WTC11 (cell line): ENCODE measurements at regions not wholly inside any gene's neighbourhood (a gene's known extent, or its start where the extent isn't known, plus 50 kb on each side); places are given as distances from the start of the nearest gene placed in this dataset.

Experiments
- ATAC-seq: fragments of 200-7000 bp; cut with Tn5 transposase; 2 replicates; pipeline ENCODE4 v1.10.0; 2021; ENCODE audit warnings: mild to moderate bottlenecking, moderate library complexity
- CTCF ChIA-PET: fragments of 300-600 bp; sonication (Branson Sonifier 250); formaldehyde crosslinking; loops from one replicate; lab custom pipeline; 2021; ENCODE audit warnings: antibody characterized with exemption; lab: Charles Lee
- POLR2A ChIA-PET: fragments of 350-600 bp; sonication (Branson Sonifier 250); formaldehyde crosslinking; loops from one replicate; lab custom pipeline; 2021; ENCODE audit warnings: antibody characterized with exemption; lab: Charles Lee
- DNase-seq: peaks from one replicate; pipeline ENCODE4 v3.0.0; 2021; ENCODE audit warnings: low spot score
- H3K27ac Mint-ChIP-seq: 2 replicates; pipeline ENCODE4 v1.8.0; 2021; ENCODE audit warnings: mixed read lengths
- H3K27me3 Mint-ChIP-seq: 2 replicates; pipeline ENCODE4 v1.8.0; 2021; ENCODE audit warnings: low read depth, mild to moderate bottlenecking, moderate library complexity, mixed read lengths
- H3K36me3 Mint-ChIP-seq: 2 replicates; pipeline ENCODE4 v1.8.0; 2021; ENCODE audit warnings: mixed read lengths
- H3K4me1 Mint-ChIP-seq: 2 replicates; pipeline ENCODE4 v1.8.0; 2022; ENCODE audit warnings: mixed read lengths
- H3K4me3 Mint-ChIP-seq: 2 replicates; pipeline ENCODE4 v1.8.0; 2021; ENCODE audit warnings: mild to moderate bottlenecking, moderate library complexity, mixed read lengths
- H3K9me3 Mint-ChIP-seq: 2 replicates; pipeline ENCODE4 v1.8.0; 2021; ENCODE audit warnings: mixed read lengths
- CBFB ChIP-seq: sonication (generic); formaldehyde crosslinking; IDR thresholded peaks from 2 replicates; pipeline ENCODE4 v1.8.1; 2022; ENCODE audit warnings: mild to moderate bottlenecking, low read depth, missing genetic modification reagents
- CDX4 ChIP-seq: fragments of 250-450 bp; sonication (Bioruptor Pico); IDR thresholded peaks from 2 replicates; pipeline ENCODE4 v1.9.0; 2021; ENCODE audit warnings: moderate library complexity, mild to moderate bottlenecking, inconsistent platforms, borderline replicate concordance
- E2F1 ChIP-seq: sonication (generic); formaldehyde crosslinking; IDR thresholded peaks from 2 replicates; pipeline ENCODE4 v1.8.0; 2022; ENCODE audit warnings: mild to moderate bottlenecking, missing genetic modification reagents
- E2F4 ChIP-seq: sonication (generic); formaldehyde crosslinking; IDR thresholded peaks from 2 replicates; pipeline ENCODE4 v1.8.1; 2022; ENCODE audit warnings: low read depth, mild to moderate bottlenecking, moderate library complexity, missing genetic modification reagents, borderline replicate concordance
- FOXP1 ChIP-seq: sonication (generic); formaldehyde crosslinking; IDR thresholded peaks from 2 replicates; pipeline ENCODE4 v1.8.0; 2022; ENCODE audit warnings: missing genetic modification reagents, mild to moderate bottlenecking, moderate library complexity, borderline replicate concordance
- GRHL2 ChIP-seq: fragments of 250-450 bp; sonication (Bioruptor Pico); IDR thresholded peaks from 2 replicates; pipeline ENCODE4 v1.8.0; 2022; ENCODE audit warnings: mild to moderate bottlenecking, moderate library complexity; ENCODE audit not compliant: insufficient replicate concordance, severe bottlenecking
- HMGXB4 ChIP-seq: sonication (generic); formaldehyde crosslinking; IDR thresholded peaks from 2 replicates; pipeline ENCODE4 v1.8.1; 2023; ENCODE audit warnings: mild to moderate bottlenecking, moderate library complexity, missing genetic modification reagents
- KAT7 ChIP-seq: sonication (generic); formaldehyde crosslinking; IDR thresholded peaks from 2 replicates; pipeline ENCODE4 v1.8.1; 2023; ENCODE audit warnings: missing genetic modification reagents, mild to moderate bottlenecking, borderline replicate concordance
- NFATC4 ChIP-seq: fragments of 250-450 bp; sonication (Bioruptor Pico); IDR thresholded peaks from 2 replicates; pipeline ENCODE4 v1.9.0; 2021; ENCODE audit warnings: mild to moderate bottlenecking
- NFE2L1 ChIP-seq: sonication (generic); formaldehyde crosslinking; IDR thresholded peaks from 2 replicates; pipeline ENCODE4 v1.8.1; 2023; ENCODE audit warnings: missing genetic modification reagents
- NR1H2 ChIP-seq: sonication (generic); formaldehyde crosslinking; IDR thresholded peaks from 2 replicates; pipeline ENCODE4 v1.9.0; 2021; ENCODE audit warnings: mild to moderate bottlenecking, moderate library complexity, missing genetic modification reagents
- OVOL2 ChIP-seq: fragments of 250-450 bp; sonication (Bioruptor Pico); IDR thresholded peaks from 2 replicates; pipeline ENCODE4 v1.9.0; 2021; ENCODE audit warnings: mild to moderate bottlenecking, borderline replicate concordance
- SMAD3 ChIP-seq: sonication (generic); formaldehyde crosslinking; IDR thresholded peaks from 2 replicates; pipeline ENCODE4 v1.8.0; 2022; ENCODE audit warnings: missing genetic modification reagents, mild to moderate bottlenecking, borderline replicate concordance
- SMAD4 ChIP-seq: sonication (generic); formaldehyde crosslinking; IDR thresholded peaks from 2 replicates; pipeline ENCODE4 v1.8.0; 2022; ENCODE audit warnings: mild to moderate bottlenecking, missing genetic modification reagents
- SOX15 ChIP-seq: fragments of 250-450 bp; sonication (Bioruptor Pico); IDR thresholded peaks from 2 replicates; pipeline ENCODE4 v1.9.0; 2021; ENCODE audit warnings: mild to moderate bottlenecking
- SP1 ChIP-seq: sonication (generic); formaldehyde crosslinking; conservative IDR thresholded peaks from 2 replicates; pipeline ENCODE4 v1.8.1; 2022; ENCODE audit warnings: missing genetic modification reagents
- STAT6 ChIP-seq: sonication (generic); formaldehyde crosslinking; conservative IDR thresholded peaks from 2 replicates; pipeline ENCODE4 v1.8.1; 2023; ENCODE audit warnings: mild to moderate bottlenecking, low read depth, missing genetic modification reagents, moderate library complexity
- TCF7 ChIP-seq: sonication (generic); formaldehyde crosslinking; IDR thresholded peaks from 2 replicates; pipeline ENCODE4 v1.8.0; 2022; ENCODE audit warnings: mild to moderate bottlenecking, low read depth, missing genetic modification reagents, moderate library complexity
- TEAD4 ChIP-seq: sonication (generic); formaldehyde crosslinking; IDR thresholded peaks from 2 replicates; pipeline ENCODE4 v1.8.0; 2022; ENCODE audit warnings: mild to moderate bottlenecking, missing genetic modification reagents
- ZNF263 ChIP-seq: sonication (generic); formaldehyde crosslinking; IDR thresholded peaks from 2 replicates; pipeline ENCODE4 v1.8.1; 2022; ENCODE audit warnings: low read depth, mild to moderate bottlenecking, moderate library complexity, missing genetic modification reagents
- ZNF317 ChIP-seq: sonication (generic); formaldehyde crosslinking; IDR thresholded peaks from 2 replicates; pipeline ENCODE4 v1.8.1; 2023; ENCODE audit warnings: low read depth, mild to moderate bottlenecking, moderate library complexity, missing genetic modification reagents, borderline replicate concordance
- ZNF512 ChIP-seq: sonication (generic); formaldehyde crosslinking; IDR thresholded peaks from 2 replicates; pipeline ENCODE4 v1.8.1; 2022; ENCODE audit warnings: missing genetic modification reagents, borderline replicate concordance
- ZSCAN18 ChIP-seq: fragments of 250-450 bp; sonication (Bioruptor Pico); IDR thresholded peaks from 2 replicates; pipeline ENCODE4 v2.1.2; 2022; ENCODE audit warnings: mild to moderate bottlenecking, moderate library complexity

GRCh38 chr3:31027191-31027761 is 132.8 kb upstream of the GADL1 start:
- ATAC-seq = no peak
- POLR2A ChIA-PET = no interaction called here
- CTCF ChIA-PET = no interaction called here
- H3K4me1 Mint-ChIP-seq = no peaks in the 10 kb centered on the region
- DNase-seq = no peak
- TF ChIP-seq KAT7 (CRISPR knock-in tag) (no peak), CDX4 (CRISPR knock-in tag) (no peak), HMGXB4 (no peak), ZNF512 (no peak), TCF7 (CRISPR knock-in tag) (no peak), GRHL2 (no peak), CBFB (no peak), ZNF317 (CRISPR knock-in tag) (no peak), E2F1 (CRISPR knock-in tag) (no peak), SP1 (CRISPR knock-in tag) (no peak), SMAD3 (CRISPR knock-in tag) (no peak), OVOL2 (CRISPR knock-in tag) (no peak), FOXP1 (CRISPR knock-in tag) (no peak), E2F4 (CRISPR knock-in tag) (no peak), NR1H2 (CRISPR knock-in tag) (no peak), ZSCAN18 (CRISPR knock-in tag) (no peak)
- H3K27ac Mint-ChIP-seq = no peak overlapping the region
- H3K27me3 Mint-ChIP-seq = no peaks in the 10 kb centered on the region
- H3K9me3 Mint-ChIP-seq = peaks cover 17% of the 10 kb centered on the region
- no peak overlapping the region for H3K4me3 Mint-ChIP-seq
- peaks cover 14% of the 10 kb centered on the region for H3K36me3 Mint-ChIP-seq

GRCh38 chr3:31027914-31028313 is 133.5 kb upstream of the GADL1 start:
- no peak for ATAC-seq
- TF ChIP-seq NFATC4 (CRISPR knock-in tag) (no peak), SOX15 (no peak), ZNF263 (CRISPR knock-in tag) (no peak), OVOL2 (CRISPR knock-in tag) (no peak), TEAD4 (CRISPR knock-in tag) (no peak), SMAD4 (CRISPR knock-in tag) (no peak), NFE2L1 (no peak), STAT6 (CRISPR knock-in tag) (no peak)
- CTCF ChIA-PET = no interaction called here
- Mint-ChIP-seq H3K4me1 (no peaks in the 10 kb centered on the region), H3K9me3 (peaks cover 17% of the 10 kb centered on the region), H3K27me3 (no peaks in the 10 kb centered on the region), H3K27ac (no peak overlapping the region), H3K36me3 (peaks cover 14% of the 10 kb centered on the region), H3K4me3 (no peak overlapping the region)
- DNase-seq = no peak
- POLR2A ChIA-PET = no interaction called here
